Fibroblast of villous mesenchyme (primary cell): ENCODE measurements at regions not wholly inside any gene's neighbourhood (a gene's known extent, or its start where the extent isn't known, plus 50 kb on each side); places are given as distances from the start of the nearest gene placed in this dataset.
"Not testable (repeated sequence)": the region's sequence is repeated elsewhere in the genome, so short reads cannot be mapped to it uniquely, and the experiment has no call there.

Experiments used
- DNase-seq: peaks from one replicate; pipeline ENCODE4 v3.0.0-alpha.2; 2010; ENCODE audit warnings: low read depth
- H3K4me3 ChIP-seq: 2 replicates; pipeline ENCODE4 v1.5.1; 2011; ENCODE audit warnings: low read depth, mild to moderate bottlenecking, low read length
- CTCF ChIP-seq: IDR thresholded peaks from 2 replicates; pipeline ENCODE4 v1.5.1; 2012; ENCODE audit warnings: low read depth, mild to moderate bottlenecking, low read length; ENCODE audit not compliant: insufficient read depth

GRCh38 chr2:2588777-2589176 lies 257.7 kb upstream of the MYT1L start:
- TF ChIP-seq CTCF = no peak
- no peak for DNase-seq
- H3K4me3 ChIP-seq = no peak overlapping the region

- TF ChIP-seq CTCF = no peak
- no peak overlapping the region for H3K4me3 ChIP-seq
These were observed 256.3 kb upstream of the MYT1L start for GRCh38 chr2:2587354-2587753.

GRCh38 chr2:2586931-2587330 lies 255.9 kb upstream of the MYT1L start:
- H3K4me3 ChIP-seq = no peak overlapping the region
- no peak for DNase-seq
- TF ChIP-seq CTCF = no peak

More at GRCh38 chr2:2587354-2587753, 256.3 kb upstream of the MYT1L start:
- DNase-seq = no peak

- TF ChIP-seq CTCF = no peak
- DNase-seq = no peak
- no peak overlapping the region for H3K4me3 ChIP-seq
These were observed 255.1 kb upstream of the MYT1L start for GRCh38 chr2:2586068-2586776.

- no peak for TF ChIP-seq CTCF
- no peak overlapping the region for H3K4me3 ChIP-seq
- no peak for DNase-seq
These were observed 252.0 kb upstream of the MYT1L start for GRCh38 chr2:2582998-2583545.

GRCh38 chr2:2581331-2582159 lies 250.5 kb upstream of the MYT1L start:
- DNase-seq = no peak
- no peak for TF ChIP-seq CTCF
- no peak overlapping the region for H3K4me3 ChIP-seq

- not testable (repeated sequence) for DNase-seq, H3K4me3 ChIP-seq
These were observed 249.8 kb upstream of the MYT1L start for GRCh38 chr2:2580841-2581240.
